B cell (primary cell): ENCODE measurements at regions not wholly inside any gene's neighbourhood (a gene's known extent, or its start where the extent isn't known, plus 50 kb on each side); places are given as distances from the start of the nearest gene placed in this dataset.

Source experiments
- ATAC-seq: fragments of 200-7000 bp; cut with Tn5 transposase; one replicate; pipeline ENCODE4 v1.10.0; 2021; ENCODE audit warnings: low read depth, mild to moderate bottlenecking, moderate number of reproducible peaks, moderate library complexity
- CTCF ChIA-PET: fragments of 350-600 bp; sonication (Branson Sonifier 250); formaldehyde crosslinking; loops from one replicate; lab custom pipeline; 2021; ENCODE audit warnings: antibody characterized with exemption, inconsistent platforms; lab: Charles Lee
- POLR2A ChIA-PET: fragments of 350-600 bp; sonication (Branson Sonifier 250); formaldehyde crosslinking; loops from one replicate; lab custom pipeline; 2021; ENCODE audit warnings: antibody characterized with exemption; lab: Charles Lee
- DNase-seq: peaks from one replicate; pipeline ENCODE4 v3.0.0; 2013
- H2AFZ ChIP-seq: 2 replicates; pipeline ENCODE4 v1.6.1; 2012; ENCODE audit warnings: mild to moderate bottlenecking, low read depth, low read length; ENCODE audit not compliant: insufficient read depth, poor library complexity, severe bottlenecking
- H3K27ac ChIP-seq, 2 donors: 1 replicate in 1 of 2; 2 replicates in 1 of 2; pipeline ENCODE4 v1.5.1; 2012 to 2013; ENCODE audit warnings: low read length in 2 of 2, mild to moderate bottlenecking in 2 of 2, moderate library complexity in 1 of 2
- H3K27me3 ChIP-seq, 4 experiments: fragments of 200-600 bp in 1 of 4; sonication (generic) in 1 of 4; replicated peaks in 1 of 4; 1 replicate in 2 of 4; 2 replicates in 2 of 4; pipeline versions ENCODE4 v1.6.1 to v1.7.0; 2013 to 2016; ENCODE audit warnings: low read length in 3 of 4, mild to moderate bottlenecking in 2 of 4, mixed read lengths in 1 of 4, moderate library complexity in 1 of 4; ENCODE audit not compliant: insufficient read depth in 4 of 4, control insufficient read depth in 3 of 4; ENCODE audit errors: control extremely low read depth in 1 of 4
- H3K36me3 ChIP-seq, 2 experiments: replicated peaks in 1 of 2; 1 replicate in 1 of 2; 2 replicates in 1 of 2; pipeline versions ENCODE4 v1.6.1 to v1.7.1; 2013; ENCODE audit warnings: low read length in 1 of 2; ENCODE audit not compliant: insufficient read depth in 2 of 2, control insufficient read depth in 1 of 2; ENCODE audit errors: control extremely low read depth in 1 of 2, extremely low read depth in 1 of 2
- H3K4me1 ChIP-seq, 2 donors: fragments of 200-600 bp in 1 of 2; sonication (generic) in 1 of 2; 1 replicate in 1 of 2; 2 replicates in 1 of 2; pipeline versions ENCODE4 v1.5.1 to v1.6.1; 2013 to 2017; ENCODE audit warnings: low read length in 2 of 2; ENCODE audit not compliant: control insufficient read depth in 2 of 2, insufficient read depth in 2 of 2
- H3K4me2 ChIP-seq: replicated peaks from 2 replicates; pipeline ENCODE3; 2012; ENCODE audit warnings: mild to moderate bottlenecking, low read depth, low read length; ENCODE audit not compliant: poor library complexity, severe bottlenecking
- H3K4me3 ChIP-seq, 5 experiments: fragments of 200-600 bp in 1 of 5; sonication (generic) in 1 of 5; 1 replicate in 3 of 5; 2 replicates in 2 of 5; pipeline versions ENCODE4 v1.5.1 to v1.7.0; 2011 to 2016; ENCODE audit warnings: low read length in 4 of 5, mild to moderate bottlenecking in 4 of 5, low read depth in 2 of 5, control low read depth in 1 of 5, moderate library complexity in 1 of 5; ENCODE audit not compliant: insufficient read depth in 1 of 5; ENCODE audit errors: control extremely low read depth in 1 of 5, extremely low read depth in 1 of 5
- H3K79me2 ChIP-seq: fragments of 200-600 bp; sonication (generic); one replicate; pipeline ENCODE4 v1.6.0; 2016; ENCODE audit warnings: low read length; ENCODE audit not compliant: control insufficient read depth, insufficient read depth
- H3K9ac ChIP-seq: fragments of 200-600 bp; sonication (generic); 2 replicates; pipeline ENCODE4 v1.6.1; 2017; ENCODE audit warnings: mild to moderate bottlenecking, low read length, moderate library complexity
- H3K9me3 ChIP-seq, 3 donors: one replicate each; pipeline versions ENCODE4 v1.6.1 to v1.7.1; 2013; ENCODE audit warnings: low read length in 2 of 3; ENCODE audit not compliant: control insufficient read depth in 2 of 3, insufficient read depth in 1 of 3; ENCODE audit errors: control extremely low read depth in 1 of 3
- H4K20me1 ChIP-seq: 2 replicates; pipeline ENCODE4 v1.6.0; 2012; ENCODE audit warnings: mild to moderate bottlenecking, low read length; ENCODE audit not compliant: insufficient read depth, control insufficient read depth, poor library complexity, severe bottlenecking
- H3K27ac Mint-ChIP-seq: one replicate; pipeline ENCODE4 v1.8.0; 2021; ENCODE audit warnings: mixed read lengths
- H3K27me3 Mint-ChIP-seq: one replicate; pipeline ENCODE4 v1.8.0; 2021; ENCODE audit warnings: mixed read lengths
- H3K4me1 Mint-ChIP-seq: one replicate; pipeline ENCODE4 v1.8.0; 2021; ENCODE audit warnings: mixed read lengths
- H3K4me3 Mint-ChIP-seq: one replicate; pipeline ENCODE4 v1.8.0; 2021; ENCODE audit warnings: mixed read lengths
- H3K9me3 Mint-ChIP-seq: one replicate; pipeline ENCODE4 v1.8.0; 2022; ENCODE audit warnings: mixed read lengths; ENCODE audit not compliant: insufficient read depth
- CTCF ChIP-seq: fragments of 200-600 bp; IDR thresholded peaks from one replicate; pipeline ENCODE4 v1.8.0; 2022; ENCODE audit warnings: antibody characterized with exemption, mild to moderate bottlenecking
- EZH2 ChIP-seq: IDR thresholded peaks from 2 replicates; pipeline ENCODE4 v1.6.1; 2012; ENCODE audit warnings: borderline replicate concordance, low read depth, mild to moderate bottlenecking, moderate library complexity, low read length; ENCODE audit not compliant: insufficient read depth, poor library complexity, severe bottlenecking
- WGBS: methylation state at CpG from one replicate; pipeline ENCODE4 v1.1.5; 2013; ENCODE audit warnings: missing lambda C conversion rate; ENCODE audit not compliant: insufficient coverage; 5-methylcytosine and 5-hydroxymethylcytosine counted together
- intact Hi-C: fragments of 100-400 bp; cut with micrococcal nuclease; formaldehyde crosslinking; loops from one replicate; pipeline ENCODE4 v1.10.0; 2022

- intact Hi-C loops: no loop called here
- Histone ChIP-seq H3K27me3 (no peaks in the 10 kb centered on the region), H3K4me1 (no peaks in the 10 kb centered on the region), H3K9ac (no peak overlapping the region), H3K9me3 (no peaks in the 10 kb centered on the region), H3K79me2 (no peaks in the 10 kb centered on the region), H3K4me3 (no peak overlapping the region), H3K4me2 (no peak overlapping the region), H4K20me1 (no peaks in the 10 kb centered on the region), H2AFZ (no peak overlapping the region), H3K36me3 (no peaks in the 10 kb centered on the region), H3K27ac (no peak overlapping the region)
- ATAC-seq (no peak), DNase-seq (no peak)
- no peaks in the 10 kb centered on the region for H3K4me1 Mint-ChIP-seq
- ChIA-PET CTCF (no interaction called here), POLR2A (no interaction called here)
- H3K27ac Mint-ChIP-seq: no peak overlapping the region
- H3K27me3 Mint-ChIP-seq: peaks cover 8% of the 10 kb centered on the region
- no peak overlapping the region for H3K4me3 Mint-ChIP-seq
- TF ChIP-seq CTCF: no peak
- TF ChIP-seq EZH2: no peak
- H3K9me3 Mint-ChIP-seq: no peaks in the 10 kb centered on the region
- 71% methylated on average over 9 of the region's 9 CpGs for whole genome bisulfite sequencing
Measured at GRCh38 chr17:56045872-56046271, 107.4 kb upstream of the ANKFN1 start.

GRCh38 chr17:56047331-56047730, 105.9 kb upstream of the ANKFN1 start:
- Histone ChIP-seq H3K9me3 (no peaks in the 10 kb centered on the region), H3K79me2 (no peaks in the 10 kb centered on the region), H2AFZ (no peak overlapping the region), H3K4me3 (no peak overlapping the region), H3K36me3 (no peaks in the 10 kb centered on the region), H3K4me2 (no peak overlapping the region), H3K27me3 (no peaks in the 10 kb centered on the region), H4K20me1 (no peaks in the 10 kb centered on the region), H3K27ac (no peak overlapping the region), H3K9ac (no peak overlapping the region), H3K4me1 (no peaks in the 10 kb centered on the region)
- ATAC-seq (no peak), DNase-seq (no peak)
- CTCF ChIA-PET: no interaction called here
- 53% methylated on average over 4 of the region's 5 CpGs for WGBS
- H3K4me3 Mint-ChIP-seq: no peak overlapping the region
- no peaks in the 10 kb centered on the region for H3K4me1 Mint-ChIP-seq
- TF ChIP-seq EZH2 (no peak), CTCF (no peak)
- no peaks in the 10 kb centered on the region for H3K9me3 Mint-ChIP-seq
- POLR2A ChIA-PET: no interaction called here
- intact Hi-C loops: no loop called here
- H3K27ac Mint-ChIP-seq: no peak overlapping the region
- H3K27me3 Mint-ChIP-seq: peaks cover 8% of the 10 kb centered on the region
